ENCODE measurements at regions not wholly inside any gene's neighbourhood (a gene's known extent, or its start where the extent isn't known, plus 50 kb on each side); places are given as distances from the start of the nearest gene placed in this dataset.

- Histone ChIP-seq H3K4me1 (peaks cover 0 to under 1% (median 0%) of the 10 kb centered on the region in 4 donors), H3K9me3 (no peaks in the 10 kb centered on the region), H3K27me3 (no peaks in the 10 kb centered on the region), H3K27ac (no peak overlapping the region), H3K36me3 (no peaks in the 10 kb centered on the region), H3K4me3 (no peak overlapping the region)
- no peak for DNase-seq
- no peak for TF ChIP-seq POLR2A (IDR thresholded peaks at IDR 0.05)
- TF ChIP-seq, protein P1, sequence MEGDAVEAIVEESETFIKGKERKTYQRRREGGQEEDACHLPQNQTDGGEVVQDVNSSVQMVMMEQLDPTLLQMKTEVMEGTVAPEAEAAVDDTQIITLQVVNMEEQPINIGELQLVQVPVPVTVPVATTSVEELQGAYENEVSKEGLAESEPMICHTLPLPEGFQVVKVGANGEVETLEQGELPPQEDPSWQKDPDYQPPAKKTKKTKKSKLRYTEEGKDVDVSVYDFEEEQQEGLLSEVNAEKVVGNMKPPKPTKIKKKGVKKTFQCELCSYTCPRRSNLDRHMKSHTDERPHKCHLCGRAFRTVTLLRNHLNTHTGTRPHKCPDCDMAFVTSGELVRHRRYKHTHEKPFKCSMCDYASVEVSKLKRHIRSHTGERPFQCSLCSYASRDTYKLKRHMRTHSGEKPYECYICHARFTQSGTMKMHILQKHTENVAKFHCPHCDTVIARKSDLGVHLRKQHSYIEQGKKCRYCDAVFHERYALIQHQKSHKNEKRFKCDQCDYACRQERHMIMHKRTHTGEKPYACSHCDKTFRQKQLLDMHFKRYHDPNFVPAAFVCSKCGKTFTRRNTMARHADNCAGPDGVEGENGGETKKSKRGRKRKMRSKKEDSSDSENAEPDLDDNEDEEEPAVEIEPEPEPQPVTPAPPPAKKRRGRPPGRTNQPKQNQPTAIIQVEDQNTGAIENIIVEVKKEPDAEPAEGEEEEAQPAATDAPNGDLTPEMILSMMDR (IDR thresholded peaks at IDR 0.05): no peak
Observed at GRCh38 chr10:118463740-118464139, 121.6 kb upstream of the FAM204A start.

- TF ChIP-seq, protein P1 (IDR thresholded peaks at IDR 0.05): no peak
- TF ChIP-seq POLR2A (IDR thresholded peaks at IDR 0.05): no peak
- no peak overlapping the region for H3K27ac ChIP-seq
Observed at GRCh38 chr10:118462401-118462800, 120.3 kb upstream of the FAM204A start.

DNA sequence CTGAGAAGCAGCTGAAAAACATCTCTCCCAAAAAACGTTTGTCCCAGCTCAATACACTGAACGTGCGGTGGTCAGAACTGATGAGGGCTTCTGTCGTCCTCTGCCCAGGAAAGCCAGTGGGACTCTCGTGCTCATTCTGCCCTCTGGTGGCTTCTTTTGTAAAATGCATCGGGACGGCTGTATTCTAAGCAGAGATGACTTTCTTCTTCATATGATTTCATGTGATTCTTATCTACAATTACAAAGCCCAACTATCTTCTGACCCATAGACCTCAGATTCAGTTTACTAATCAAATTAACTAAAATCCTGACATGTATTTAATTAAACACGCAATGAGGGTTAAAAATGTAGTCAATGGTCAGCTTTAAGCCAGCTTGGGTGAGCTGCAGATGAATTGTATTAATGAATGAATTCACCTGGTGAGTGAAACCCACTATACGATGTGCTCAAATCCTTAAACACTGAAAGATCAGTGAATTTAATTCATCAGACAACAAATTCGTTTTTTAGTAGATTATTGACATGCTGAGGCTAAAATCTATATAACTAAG is 117.6 kb upstream of the FAM204A start:
- H3K4me3 ChIP-seq: peak overlapping the region in 2 of 4 donors; percentile 8 to 42
- no peaks in the 10 kb centered on the region for H3K36me3 ChIP-seq
- peak; percentile 23 to 81 (median 56) for DNase-seq
- H3K27me3 ChIP-seq: no peaks in the 10 kb centered on the region
- peak overlapping the region in 1 of 4 donors; percentile 61 for H3K27ac ChIP-seq
- no peaks in the 10 kb centered on the region for H3K9me3 ChIP-seq
- H3K4me1 ChIP-seq: peaks cover 0 to 5% (median 0%) of the 10 kb centered on the region in 4 donors
- no peak for TF ChIP-seq POLR2A (IDR thresholded peaks at IDR 0.05)
- TF ChIP-seq, protein P1 (IDR thresholded peaks at IDR 0.05): peak; percentile 22 to 69 (median 64)

More at GRCh38 chr10:118462401-118462800, 120.3 kb upstream of the FAM204A start:
- Histone ChIP-seq H3K4me3 (no peak overlapping the region), H3K27me3 (no peaks in the 10 kb centered on the region), H3K9me3 (no peaks in the 10 kb centered on the region), H3K4me1 (peaks cover 0 to 5% (median 0%) of the 10 kb centered on the region in 4 donors), H3K36me3 (no peaks in the 10 kb centered on the region)
- DNase-seq: no peak

DNA sequence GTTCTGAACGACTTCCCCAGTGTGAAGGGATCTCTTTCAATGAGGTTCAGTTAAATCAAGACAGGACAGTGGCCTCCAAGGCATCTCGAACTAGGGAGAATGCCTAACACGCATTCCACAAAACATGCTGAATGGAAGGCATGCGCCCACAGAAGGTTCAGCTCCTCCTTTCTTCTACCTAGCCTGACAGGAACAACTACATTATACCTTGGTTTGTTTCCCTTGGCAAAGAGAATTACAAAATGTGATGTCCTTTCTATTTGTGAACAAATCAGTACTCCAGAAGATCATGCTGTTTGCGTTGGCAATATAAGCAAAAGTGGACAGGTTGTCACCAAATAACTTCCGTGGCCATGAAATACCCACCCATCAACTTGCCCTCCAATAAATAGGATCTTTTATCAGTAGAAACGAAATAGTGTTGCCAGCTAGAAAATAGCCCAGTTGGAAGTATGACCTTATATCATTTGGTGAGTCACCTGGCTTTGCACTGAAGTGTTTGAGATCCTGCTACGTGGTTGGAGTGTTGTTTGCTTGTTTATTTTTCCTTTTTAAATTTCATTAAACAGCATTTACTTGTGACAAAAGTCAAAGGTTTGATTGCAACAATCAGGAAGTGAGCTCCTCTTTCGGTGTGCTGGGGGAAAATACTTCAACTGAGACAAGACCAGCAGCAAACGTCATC is 117.0 kb upstream of the FAM204A start:
- no peaks in the 10 kb centered on the region for H3K27me3 ChIP-seq
- peak overlapping the region in 1 of 4 donors; percentile 61 for H3K27ac ChIP-seq
- DNase-seq: no peak
- peaks cover 0 to 5% (median 0%) of the 10 kb centered on the region in 4 donors for H3K4me1 ChIP-seq
- no peaks in the 10 kb centered on the region for H3K9me3 ChIP-seq
- H3K36me3 ChIP-seq: no peaks in the 10 kb centered on the region
- TF ChIP-seq, protein P1 (IDR thresholded peaks at IDR 0.05): no peak
- TF ChIP-seq POLR2A (IDR thresholded peaks at IDR 0.05): no peak
- peak overlapping the region in 2 of 4 donors; percentile 8 to 42 for H3K4me3 ChIP-seq

- Histone ChIP-seq H3K36me3 (no peaks in the 10 kb centered on the region), H3K4me3 (no peak overlapping the region), H3K9me3 (no peaks in the 10 kb centered on the region), H3K4me1 (peaks cover 0 to 5% (median 0%) of the 10 kb centered on the region in 4 donors), H3K27me3 (no peaks in the 10 kb centered on the region), H3K27ac (peak overlapping the region in 1 of 4 donors; percentile 52)
- TF ChIP-seq, protein P1 (IDR thresholded peaks at IDR 0.05): no peak
- TF ChIP-seq POLR2A (IDR thresholded peaks at IDR 0.05): no peak
- DNase-seq: no peak
Observed at GRCh38 chr10:118457824-118458428, 115.8 kb upstream of the FAM204A start.

Data from Peyer's patch (tissue), 4 donors.